ENCODE measurements at regions not wholly inside any gene's neighbourhood (a gene's known extent, or its start where the extent isn't known, plus 50 kb on each side); places are given as distances from the start of the nearest gene placed in this dataset.
"Not testable (repeated sequence)": the region's sequence is repeated elsewhere in the genome, so short reads cannot be mapped to it uniquely, and the experiment has no call there.

GRCh38 chr1:191687721-191688120, 470.5 kb upstream of the RGS18 start:
- DNase-seq: no peak

GRCh38 chr1:191690931-191691330, 467.3 kb upstream of the RGS18 start:
- DNase-seq: no peak

GRCh38 chr1:191693797-191694196, 464.5 kb upstream of the RGS18 start:
- DNase-seq: no peak

DNA sequence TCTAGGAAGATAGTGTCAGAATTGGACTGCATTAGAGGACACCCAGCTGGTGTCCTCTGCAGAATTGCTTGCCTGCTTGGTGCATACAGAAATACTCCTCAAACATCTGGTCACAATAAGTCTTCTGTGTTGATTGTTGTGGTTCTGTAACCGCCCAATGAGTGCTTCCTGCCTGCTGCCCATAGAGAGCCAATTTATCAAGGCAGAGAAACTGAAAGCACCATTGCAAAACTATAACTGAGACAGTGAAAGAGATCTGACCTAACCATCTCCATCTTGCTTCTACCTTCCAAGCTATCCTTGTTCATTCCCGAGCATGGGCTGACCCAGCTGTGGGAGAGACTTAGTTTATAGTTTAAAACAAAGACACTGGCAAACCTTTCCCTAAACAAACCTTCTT, 462.4 kb upstream of the RGS18 start:
- DNase-seq: peak in 1 of 5 donors; percentile 1

GRCh38 chr1:191696354-191696753, 461.9 kb upstream of the RGS18 start:
- DNase-seq: no peak

DNA sequence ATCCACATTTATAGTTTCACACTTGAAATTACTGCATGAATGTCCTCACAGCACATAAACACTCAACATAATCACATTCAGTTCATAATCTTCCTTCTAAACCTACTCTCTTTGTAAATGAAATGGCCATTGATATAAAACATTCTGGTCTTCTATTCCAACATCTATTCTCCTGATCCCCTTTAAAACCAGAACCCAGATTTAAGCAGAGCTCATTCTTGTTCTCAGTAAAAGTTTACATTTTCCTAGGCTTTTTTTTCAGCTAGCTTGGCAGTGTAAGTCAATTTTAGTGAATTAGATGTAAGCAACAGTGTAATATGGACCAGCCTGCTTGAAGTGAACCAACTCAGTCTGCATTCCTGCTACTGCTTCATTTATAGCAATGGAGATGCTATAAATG, 460.7 kb upstream of the RGS18 start:
- DNase-seq: no peak

GRCh38 chr1:191698246-191698645, 460.0 kb upstream of the RGS18 start:
- DNase-seq: no peak

DNA sequence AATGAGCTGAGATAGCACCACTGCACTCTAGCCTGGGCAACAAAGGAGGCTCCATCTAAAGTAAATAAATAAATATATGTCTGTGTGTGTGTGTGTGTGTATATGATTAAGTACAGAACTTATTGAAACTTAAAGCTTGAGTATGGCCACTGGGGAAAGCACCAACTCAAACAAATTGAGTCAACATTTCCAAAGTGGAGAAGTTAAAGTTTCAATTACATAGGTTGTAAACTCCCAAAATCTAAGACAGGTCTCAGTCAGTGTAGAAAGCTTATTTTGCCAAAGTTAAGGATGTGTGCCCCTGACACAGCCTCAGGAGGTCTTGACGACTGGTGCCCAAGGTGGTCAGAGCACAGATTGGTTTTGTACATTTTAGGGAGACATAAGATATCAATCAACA, 458.9 kb upstream of the RGS18 start:
- no peak for DNase-seq

DNA sequence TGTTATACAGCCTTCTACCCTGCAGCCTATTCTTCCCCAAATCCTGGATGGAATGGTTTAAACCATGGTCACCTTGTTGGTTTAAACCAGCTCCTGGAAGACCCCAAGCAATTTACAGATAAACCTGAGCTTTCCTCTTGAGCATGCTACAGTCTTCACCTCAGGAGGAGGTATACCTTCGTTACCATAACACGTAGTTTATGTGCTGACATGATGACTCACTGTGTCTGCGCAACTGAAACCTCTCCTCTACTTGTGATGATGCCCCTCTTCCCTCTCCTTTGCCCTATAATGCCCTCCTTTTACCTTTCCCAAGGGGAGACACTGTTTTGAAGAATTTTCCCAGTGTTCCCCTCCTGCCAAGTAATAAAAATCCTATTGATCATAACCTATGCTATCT, 457.3 kb upstream of the RGS18 start:
- no peak for DNase-seq

DNA sequence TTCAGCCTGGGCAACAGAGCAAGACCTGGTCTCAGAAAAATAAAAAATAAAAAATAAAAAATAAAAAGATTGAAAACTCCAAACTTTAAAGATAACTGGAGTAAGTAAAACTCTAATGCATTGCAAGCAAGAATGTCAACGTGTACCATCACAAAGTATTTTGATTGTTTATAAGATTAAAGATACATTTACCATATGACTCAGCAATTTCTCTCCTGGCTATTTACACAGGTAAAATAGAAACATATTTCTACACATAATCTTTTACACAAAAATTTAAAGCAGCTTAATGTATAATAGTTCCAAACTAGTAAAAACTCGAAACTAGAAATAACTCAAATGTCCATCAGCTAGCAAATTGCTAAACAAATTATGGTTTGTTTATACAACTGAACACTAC, 456.1 kb upstream of the RGS18 start:
- no peak for DNase-seq

DNA sequence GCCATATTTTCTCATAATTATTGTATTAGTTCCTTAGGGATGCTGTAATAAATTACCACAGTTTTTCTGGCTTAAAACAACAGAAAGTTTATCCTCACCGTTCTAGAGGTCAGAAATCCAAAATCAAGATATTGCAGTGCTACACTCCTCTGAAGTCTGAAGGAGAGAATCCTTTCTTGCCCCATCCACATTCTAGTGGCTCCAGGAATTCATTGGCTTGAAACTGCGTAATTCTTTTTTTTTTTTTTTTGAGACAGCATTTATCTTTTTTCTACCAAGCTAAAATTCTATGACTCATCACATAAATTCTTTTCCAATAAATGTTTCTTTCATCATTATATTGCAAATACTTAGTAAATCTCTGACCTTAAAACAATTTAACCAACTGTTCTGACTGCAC, 451.0 kb upstream of the RGS18 start:
- no peak for DNase-seq

- DNase-seq: no peak
These were observed 449.0 kb upstream of the RGS18 start for GRCh38 chr1:191709215-191709614.

DNA sequence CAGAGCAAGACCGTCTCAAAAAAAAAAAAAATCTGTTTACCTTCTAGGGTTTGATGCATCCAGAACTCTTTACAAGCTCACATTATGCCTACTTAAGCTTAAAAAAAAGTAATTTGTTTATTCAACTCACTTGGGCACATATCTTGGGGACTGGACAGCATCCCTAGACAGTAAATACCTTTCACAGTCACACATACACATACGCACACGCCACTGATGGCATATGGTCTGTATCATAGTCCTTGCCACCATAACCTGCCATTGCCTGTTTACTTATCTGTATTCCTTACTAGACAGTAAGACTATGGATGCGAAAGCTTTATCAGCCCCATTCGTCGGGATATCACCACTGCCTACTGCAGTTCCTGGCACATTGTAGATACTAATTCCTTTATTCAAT, 446.3 kb upstream of the RGS18 start:
- DNase-seq: no peak

DNA sequence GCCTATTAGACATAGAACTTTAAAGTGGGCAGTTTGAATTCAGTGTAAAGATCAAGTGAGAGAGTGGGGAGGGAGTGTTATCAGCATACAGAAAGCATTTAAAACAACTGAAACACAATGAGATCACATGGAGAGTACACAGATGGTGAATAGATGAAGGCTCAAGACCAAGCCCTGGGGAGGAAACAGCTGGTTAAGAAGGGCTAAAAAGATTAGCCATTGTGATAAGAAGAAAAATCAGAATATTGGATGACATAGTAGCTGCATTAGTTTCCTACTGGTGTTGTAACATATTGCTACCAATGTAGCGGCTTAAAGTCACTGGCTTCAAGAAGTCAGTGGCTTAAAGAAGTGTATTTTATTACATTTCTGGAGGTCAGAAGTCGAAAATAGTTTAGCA, 443.4 kb upstream of the RGS18 start:
- no peak for DNase-seq

GRCh38 chr1:191729742-191730141, 428.5 kb upstream of the RGS18 start:
- DNase-seq: no peak

GRCh38 chr1:191731608-191732302, 426.5 kb upstream of the RGS18 start:
- DNase-seq: not testable (repeated sequence)

DNA sequence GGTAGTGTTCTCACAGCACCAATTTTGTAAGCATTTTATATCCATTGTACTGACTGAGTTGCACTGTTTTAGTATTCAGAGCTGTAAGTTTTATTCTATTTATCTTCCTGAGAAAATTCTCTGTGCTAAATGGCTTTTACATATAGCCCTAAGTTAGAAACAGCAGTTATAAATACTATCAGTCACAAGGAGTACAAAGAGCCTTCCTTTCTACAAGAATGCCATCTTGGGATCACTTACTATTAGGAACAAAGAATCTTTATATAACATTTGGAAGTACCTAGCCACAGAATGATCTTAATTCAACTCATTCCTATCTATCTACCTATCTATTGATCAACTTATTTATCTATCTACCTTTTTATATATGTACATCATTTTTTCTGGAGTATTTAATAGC, 423.9 kb upstream of the RGS18 start:
- no peak for DNase-seq

GRCh38 chr1:191739544-191739943, 418.7 kb upstream of the RGS18 start:
- DNase-seq: no peak

DNA sequence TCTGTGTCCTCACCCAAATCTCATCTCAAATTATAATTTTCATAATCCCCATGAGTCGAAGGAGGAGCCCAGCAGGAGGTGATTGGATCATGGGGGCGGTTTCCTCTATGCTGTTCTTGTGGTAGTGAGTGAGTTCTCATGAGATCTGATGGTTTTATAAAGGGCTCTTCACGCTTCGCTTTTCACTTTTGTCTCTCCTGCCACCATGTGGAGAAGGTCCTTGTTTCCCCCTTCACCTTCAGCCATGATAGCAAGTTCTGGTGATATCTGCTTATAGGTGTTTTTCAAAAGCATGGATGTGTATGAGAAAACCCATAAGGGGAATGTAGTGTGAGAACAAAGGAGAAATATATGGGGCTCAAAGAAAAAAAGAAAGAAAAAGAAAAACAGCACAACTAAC, 405.9 kb upstream of the RGS18 start:
- DNase-seq: no peak

- DNase-seq: no peak
These were observed 398.2 kb upstream of the RGS18 start for GRCh38 chr1:191760016-191760415.

DNA sequence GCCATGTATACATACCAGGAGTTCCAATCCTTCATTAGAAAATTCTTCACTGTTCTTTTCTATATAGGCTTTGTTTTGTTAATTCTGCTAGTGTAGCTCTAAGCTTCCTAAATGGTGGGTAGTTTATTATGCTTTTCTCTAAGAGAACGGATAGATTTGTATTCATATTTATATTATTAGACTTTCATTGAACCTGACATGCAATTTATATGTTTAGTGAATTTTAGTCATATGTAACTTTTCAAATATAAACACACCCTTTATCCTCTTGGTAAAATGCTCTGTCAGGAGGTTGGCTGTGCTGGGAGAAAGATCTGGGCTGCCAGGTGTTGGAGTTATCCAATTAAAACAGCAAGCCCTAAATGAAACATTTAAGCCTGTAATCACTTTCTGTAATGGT, 369.7 kb upstream of the RGS18 start:
- no peak for DNase-seq

DNA sequence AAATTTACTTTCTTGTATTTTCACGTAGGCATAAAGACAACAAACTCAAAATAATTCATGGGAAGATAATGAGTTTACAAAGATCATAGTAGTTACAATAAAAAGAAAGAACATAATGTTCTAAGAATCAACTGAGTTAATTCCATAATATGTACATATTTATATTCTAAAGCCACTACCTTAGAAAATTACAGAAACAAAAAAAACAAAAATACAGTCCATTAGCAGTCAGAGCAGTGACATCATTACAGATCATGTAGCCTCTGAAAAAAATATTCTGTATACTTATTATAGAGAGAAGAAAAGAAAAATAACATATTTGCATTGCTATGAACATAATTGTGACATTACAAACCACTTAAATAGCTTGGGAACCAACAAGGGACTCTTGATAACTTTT, 360.1 kb upstream of the RGS18 start:
- no peak for DNase-seq

DNA sequence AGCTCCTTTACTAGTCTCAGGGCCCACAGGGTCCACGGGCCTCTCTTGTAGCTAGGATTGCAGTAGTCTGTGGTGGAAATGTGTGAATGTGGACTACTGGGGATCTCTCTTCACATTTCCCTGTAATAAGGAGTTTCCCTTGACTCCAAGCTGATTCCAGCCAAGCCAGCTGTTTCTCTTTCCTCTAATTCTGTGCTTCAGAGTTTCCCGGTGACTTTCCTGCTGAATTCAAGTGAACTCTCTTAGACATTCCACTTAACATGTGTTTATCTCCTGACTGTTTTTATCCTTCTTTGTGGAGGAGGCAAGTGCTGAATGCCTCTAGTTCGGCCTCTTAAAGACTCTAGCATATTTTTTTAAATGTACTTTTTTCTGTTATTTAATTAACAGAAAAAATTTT, 354.0 kb upstream of the RGS18 start:
- DNase-seq: no peak

GRCh38 chr1:191813593-191813992, 344.7 kb upstream of the RGS18 start:
- DNase-seq: not testable (repeated sequence)

DNA sequence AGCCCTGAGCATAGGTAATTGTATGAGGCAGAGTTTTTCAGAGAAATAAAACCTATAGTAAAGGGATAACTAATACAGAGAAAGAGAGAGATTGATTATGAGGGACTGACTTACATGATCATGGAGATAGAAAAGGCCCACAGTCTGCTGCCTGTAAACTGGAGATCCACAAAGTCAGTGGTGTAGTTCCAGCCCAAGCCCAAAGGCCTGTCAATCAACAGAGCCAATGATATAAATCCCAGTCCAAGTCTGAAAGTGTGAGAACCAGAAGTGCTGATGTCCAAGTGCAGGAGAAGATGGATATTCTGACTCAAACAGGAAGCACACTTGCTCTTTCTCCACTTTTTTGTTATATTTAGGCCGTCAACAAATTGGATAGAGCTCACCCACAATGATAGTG, 340.1 kb upstream of the RGS18 start:
- no peak for DNase-seq

GRCh38 chr1:191831572-191831971, 326.7 kb upstream of the RGS18 start:
- DNase-seq: no peak
